GM12878 (cell line): ENCODE measurements at regions not wholly inside any gene's neighbourhood (a gene's known extent, or its start where the extent isn't known, plus 50 kb on each side); places are given as distances from the start of the nearest gene placed in this dataset.

Experiments
- CHD1 ChIP-seq: IDR thresholded peaks from 2 replicates; pipeline ENCODE4 v1.6.1; 2012; ENCODE audit warnings: low read depth, low read length, improper control_type of control experiment
- CTCF ChIP-seq, 3 experiments: IDR thresholded peaks in 2 of 3; conservative IDR thresholded peaks in 1 of 3; 2 replicates each; pipeline ENCODE4 v1.5.1; 2011; ENCODE audit warnings: low read depth in 3 of 3, low read length in 3 of 3, mild to moderate bottlenecking in 3 of 3, control low read depth in 2 of 3, moderate library complexity in 2 of 3, inconsistent platforms in 1 of 3, mixed read lengths in 1 of 3; ENCODE audit not compliant: control insufficient read depth in 2 of 3, insufficient read depth in 1 of 3; ENCODE audit errors: extremely low read depth in 1 of 3
- MEF2A ChIP-seq: IDR thresholded peaks from 2 replicates; pipeline ENCODE4 v1.6.1; 2011; ENCODE audit warnings: low read depth, mild to moderate bottlenecking, low read length, moderate library complexity; ENCODE audit not compliant: insufficient read depth
- NKRF ChIP-seq: fragments of 450-650 bp; conservative IDR thresholded peaks from 2 replicates; pipeline ENCODE4 v1.6.1; 2017; ENCODE audit warnings: mild to moderate bottlenecking, moderate library complexity
- NRF1 ChIP-seq: conservative IDR thresholded peaks from 2 replicates; pipeline ENCODE4 v1.6.1; 2011; ENCODE audit warnings: mild to moderate bottlenecking, low read depth, low read length, improper control_type of control experiment
- PBX3 ChIP-seq: IDR thresholded peaks from 2 replicates; pipeline ENCODE4 v1.6.1; 2011; ENCODE audit warnings: mild to moderate bottlenecking, low read depth, low read length, moderate library complexity; ENCODE audit not compliant: insufficient replicate concordance
- POLR2A ChIP-seq: IDR thresholded peaks from 2 replicates; pipeline ENCODE4 v1.6.1; 2011; ENCODE audit warnings: low read depth, mild to moderate bottlenecking, low read length
- RCOR1 ChIP-seq: conservative IDR thresholded peaks from 2 replicates; pipeline ENCODE4 v1.6.1; 2012; ENCODE audit warnings: low read depth, low read length, improper control_type of control experiment
- REST ChIP-seq: IDR thresholded peaks from 2 replicates; pipeline ENCODE4 v1.6.1; 2012; ENCODE audit warnings: mild to moderate bottlenecking, low read depth, low read length
- SIX5 ChIP-seq: IDR thresholded peaks from 2 replicates; pipeline ENCODE4 v1.6.1; 2011; ENCODE audit warnings: mild to moderate bottlenecking, low read depth, low read length, moderate library complexity; ENCODE audit not compliant: severe bottlenecking
- SUZ12 ChIP-seq: fragments of 200-600 bp; sonication (generic); IDR thresholded peaks from one replicate; pipeline ENCODE4 v1.6.1; 2018; ENCODE audit warnings: antibody characterized with exemption, mild to moderate bottlenecking; ENCODE audit not compliant: unreplicated experiment
- USF2 ChIP-seq: IDR thresholded peaks from 2 replicates; pipeline ENCODE4 v1.6.1; 2011; ENCODE audit warnings: low read depth, low read length, improper control_type of control experiment, borderline replicate concordance

GRCh38 chr18:60846396-60846795 is 473.8 kb upstream of the MC4R start:
- TF ChIP-seq POLR2A (no peak), NKRF (no peak), SIX5 (no peak), CHD1 (no peak), MEF2A (no peak), CTCF (IDR thresholded peaks at IDR 0.05 in 2 of 3, conservative IDR thresholded peaks at IDR 0.05 in 1 of 3; ENCODE audit: control insufficient read depth in 2 of 3, extremely low read depth in 1 of 3, insufficient read depth in 1 of 3, low read depth in 3 of 3, low read length in 3 of 3) (no peak), RCOR1 (no peak), REST (no peak), NRF1 (no peak), USF2 (no peak), PBX3 (no peak), SUZ12 (no peak)
